ENCODE measurements at regions not wholly inside any gene's neighbourhood (a gene's known extent, or its start where the extent isn't known, plus 50 kb on each side); places are given as distances from the start of the nearest gene placed in this dataset.

DNA sequence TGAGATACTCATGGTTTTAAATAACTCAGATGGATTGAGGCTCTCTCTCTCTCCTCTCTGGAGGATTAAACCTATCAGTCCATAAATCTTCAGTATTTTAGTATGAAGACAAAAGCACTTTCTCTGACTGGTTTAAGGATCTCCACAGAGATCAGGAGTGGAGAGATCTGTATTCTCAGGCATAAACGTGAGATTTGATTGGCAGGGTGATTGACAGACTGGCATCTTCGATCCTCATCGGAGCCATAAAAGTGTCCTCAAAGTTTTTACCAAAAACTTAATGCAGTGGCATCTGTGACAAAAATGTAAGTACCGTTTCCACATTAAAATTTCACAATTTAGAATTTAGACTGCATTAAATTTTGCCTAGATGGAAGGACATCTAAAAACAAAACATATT, 870.1 kb downstream of the KCNJ2 start:
- Histone ChIP-seq H3K27me3 (no peaks in the 10 kb centered on the region), H3K9me3 (no peaks in the 10 kb centered on the region), H3K4me2 (no peak overlapping the region), H3K4me1 (no peaks in the 10 kb centered on the region), H3K27ac (no peak overlapping the region), H3K4me3 (no peak overlapping the region), H4K20me1 (no peaks in the 10 kb centered on the region), H3K36me3 (no peaks in the 10 kb centered on the region), H3K9ac (no peak overlapping the region)
- no peak for TF ChIP-seq Cebpa-rat (IDR thresholded peaks at IDR 0.05)

- no peak for TF ChIP-seq Cebpa-rat (IDR thresholded peaks at IDR 0.05)
- no peak overlapping the region for H3K9ac ChIP-seq
Measured at GRCh38 chr17:71052971-71053370, 883.6 kb downstream of the KCNJ2 start.

GRCh38 chr17:71055128-71055527, 885.8 kb downstream of the KCNJ2 start:
- Histone ChIP-seq H3K4me1 (no peaks in the 10 kb centered on the region), H3K9me3 (no peaks in the 10 kb centered on the region), H3K36me3 (no peaks in the 10 kb centered on the region), H3K4me3 (no peak overlapping the region), H3K27ac (no peak overlapping the region), H3K4me2 (no peak overlapping the region), H3K27me3 (no peaks in the 10 kb centered on the region), H3K9ac (no peak overlapping the region), H4K20me1 (no peaks in the 10 kb centered on the region)
- no peak for TF ChIP-seq Cebpa-rat (IDR thresholded peaks at IDR 0.05)

More at GRCh38 chr17:71052971-71053370, 883.6 kb downstream of the KCNJ2 start:
- Histone ChIP-seq H3K27ac (no peak overlapping the region), H3K27me3 (no peaks in the 10 kb centered on the region), H4K20me1 (no peaks in the 10 kb centered on the region), H3K36me3 (no peaks in the 10 kb centered on the region), H3K4me2 (no peak overlapping the region), H3K9me3 (no peaks in the 10 kb centered on the region), H3K4me3 (no peak overlapping the region), H3K4me1 (no peaks in the 10 kb centered on the region)

DNA sequence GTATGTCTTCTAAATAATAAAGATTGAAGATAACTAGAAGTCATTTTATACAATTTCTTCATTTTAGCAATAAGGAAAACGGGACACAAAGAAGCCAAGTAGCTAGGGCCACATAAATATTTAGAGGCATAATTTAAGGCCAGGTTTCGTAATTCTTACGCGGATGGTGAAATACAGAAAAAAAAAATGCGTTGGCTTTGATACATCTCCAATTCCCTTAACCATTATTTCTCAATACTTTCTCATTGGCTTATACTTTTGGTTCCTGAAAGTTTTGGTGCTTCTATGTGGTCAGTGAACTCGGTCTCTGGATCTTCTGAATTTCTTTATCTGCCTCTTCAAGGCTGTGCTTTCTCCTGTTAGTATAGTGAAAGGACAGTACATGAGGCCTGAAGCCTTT, 888.1 kb downstream of the KCNJ2 start:
- Histone ChIP-seq H3K9ac (no peak overlapping the region), H4K20me1 (no peaks in the 10 kb centered on the region), H3K4me1 (no peaks in the 10 kb centered on the region), H3K4me3 (no peak overlapping the region), H3K27me3 (no peaks in the 10 kb centered on the region), H3K4me2 (no peak overlapping the region), H3K27ac (no peak overlapping the region), H3K9me3 (no peaks in the 10 kb centered on the region), H3K36me3 (no peaks in the 10 kb centered on the region)
- TF ChIP-seq Cebpa-rat (IDR thresholded peaks at IDR 0.05) = no peak

DNA sequence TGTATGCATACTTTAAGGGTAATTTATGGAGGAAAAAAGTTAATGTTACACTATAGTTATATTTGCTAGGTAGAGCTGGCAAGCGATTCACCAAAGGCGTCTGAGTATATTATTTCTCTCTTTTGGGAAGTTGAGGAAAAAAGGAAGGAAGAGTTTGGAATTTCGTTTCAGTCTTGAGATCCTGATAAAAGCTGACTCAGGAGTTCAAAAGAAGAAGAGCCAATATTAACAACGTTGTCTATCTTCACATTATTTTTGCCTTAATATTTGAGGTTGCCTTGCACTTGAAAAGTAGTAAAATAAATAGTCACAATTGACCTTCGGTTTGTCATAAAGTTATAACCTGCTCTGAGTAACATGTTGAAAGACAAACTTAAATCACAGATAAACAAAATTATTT, 888.6 kb downstream of the KCNJ2 start:
- H3K4me2 ChIP-seq = no peak overlapping the region
- H3K4me1 ChIP-seq = no peaks in the 10 kb centered on the region
- no peak overlapping the region for H3K4me3 ChIP-seq
- no peaks in the 10 kb centered on the region for H3K27me3 ChIP-seq
- no peak overlapping the region for H3K27ac ChIP-seq
- H3K9ac ChIP-seq = no peak overlapping the region
- no peaks in the 10 kb centered on the region for H3K9me3 ChIP-seq
- H3K36me3 ChIP-seq = no peaks in the 10 kb centered on the region
- H4K20me1 ChIP-seq = no peaks in the 10 kb centered on the region
- no peak for TF ChIP-seq Cebpa-rat (IDR thresholded peaks at IDR 0.05)

DNA sequence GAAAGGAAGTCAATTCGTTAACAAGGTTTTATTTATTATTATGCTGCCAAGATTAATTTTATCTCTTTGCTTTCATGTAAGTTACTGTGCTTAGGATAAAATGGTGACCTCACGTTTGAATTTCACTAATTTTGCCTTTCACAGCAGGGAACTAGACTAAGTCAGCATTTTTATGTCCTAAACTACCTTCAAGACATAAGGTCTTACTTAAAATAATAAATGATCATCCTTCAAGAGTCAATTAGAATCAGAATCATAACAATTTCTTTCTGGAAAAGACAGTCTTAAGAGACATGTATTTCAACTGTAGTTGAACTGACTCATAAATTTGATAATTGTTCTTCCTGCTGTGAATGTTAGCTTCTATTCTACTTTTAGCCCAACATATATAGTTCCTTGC, 893.8 kb downstream of the KCNJ2 start:
- Histone ChIP-seq H3K9me3 (no peaks in the 10 kb centered on the region), H3K4me1 (no peaks in the 10 kb centered on the region), H4K20me1 (no peaks in the 10 kb centered on the region), H3K27me3 (no peaks in the 10 kb centered on the region), H3K27ac (no peak overlapping the region), H3K9ac (no peak overlapping the region), H3K4me2 (no peak overlapping the region), H3K4me3 (no peak overlapping the region), H3K36me3 (no peaks in the 10 kb centered on the region)
- no peak for TF ChIP-seq Cebpa-rat (IDR thresholded peaks at IDR 0.05)

- H3K4me3 ChIP-seq = no peak overlapping the region
- no peak overlapping the region for H3K4me2 ChIP-seq
- no peaks in the 10 kb centered on the region for H3K36me3 ChIP-seq
- no peak overlapping the region for H3K9ac ChIP-seq
- H3K27ac ChIP-seq = no peak overlapping the region
- no peaks in the 10 kb centered on the region for H3K27me3 ChIP-seq
- no peaks in the 10 kb centered on the region for H3K9me3 ChIP-seq
- no peaks in the 10 kb centered on the region for H3K4me1 ChIP-seq
- no peaks in the 10 kb centered on the region for H4K20me1 ChIP-seq
- no peak for TF ChIP-seq Cebpa-rat (IDR thresholded peaks at IDR 0.05)
Measured at GRCh38 chr17:71063559-71063958, 894.2 kb downstream of the KCNJ2 start.

DNA sequence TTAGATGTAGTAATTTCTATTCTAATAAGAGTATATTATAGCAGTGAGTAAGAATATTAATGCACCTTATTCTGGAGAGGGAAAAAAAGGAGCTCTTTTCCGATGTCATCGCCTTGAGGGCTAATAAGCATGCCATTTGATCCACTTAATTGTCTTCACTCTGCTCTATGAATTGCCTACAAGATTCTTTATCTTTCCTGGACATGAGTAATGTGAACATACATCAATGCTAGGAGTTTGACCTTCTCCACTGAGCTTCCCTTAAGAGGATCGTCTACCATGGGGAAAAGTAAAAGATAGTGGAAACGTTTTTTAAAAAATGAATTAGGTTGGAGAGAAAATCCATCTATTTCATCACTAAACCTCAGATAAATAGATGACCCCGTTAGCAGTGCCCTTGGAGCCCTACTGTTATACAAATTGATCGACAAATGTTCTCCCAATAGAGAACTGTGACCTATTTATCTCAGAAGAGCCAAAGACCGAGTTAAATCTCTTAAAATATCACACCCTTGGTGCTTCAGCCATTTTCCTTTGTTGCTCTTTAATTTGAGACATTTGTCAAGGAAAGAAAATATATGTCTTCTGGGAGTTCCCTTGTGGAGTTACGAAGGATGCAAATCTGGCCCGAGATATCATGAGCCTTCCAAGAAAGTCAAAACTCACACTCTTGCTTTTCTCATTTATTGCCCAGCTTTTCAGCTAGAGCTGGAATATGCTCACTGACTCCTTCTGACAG, 898.5 kb downstream of the KCNJ2 start:
- no peaks in the 10 kb centered on the region for H3K27me3 ChIP-seq
- no peaks in the 10 kb centered on the region for H4K20me1 ChIP-seq
- H3K4me3 ChIP-seq = no peak overlapping the region
- H3K9me3 ChIP-seq = no peaks in the 10 kb centered on the region
- no peak for TF ChIP-seq Cebpa-rat (IDR thresholded peaks at IDR 0.05)
- H3K27ac ChIP-seq = no peak overlapping the region
- no peaks in the 10 kb centered on the region for H3K36me3 ChIP-seq
- no peak overlapping the region for H3K9ac ChIP-seq
- no peak overlapping the region for H3K4me2 ChIP-seq
- H3K4me1 ChIP-seq = no peaks in the 10 kb centered on the region

- no peaks in the 10 kb centered on the region for H3K27me3 ChIP-seq
- no peak overlapping the region for H3K27ac ChIP-seq
- no peaks in the 10 kb centered on the region for H4K20me1 ChIP-seq
- no peak overlapping the region for H3K4me3 ChIP-seq
- H3K36me3 ChIP-seq = no peaks in the 10 kb centered on the region
- TF ChIP-seq Cebpa-rat (IDR thresholded peaks at IDR 0.05) = no peak
- no peak overlapping the region for H3K4me2 ChIP-seq
- no peaks in the 10 kb centered on the region for H3K4me1 ChIP-seq
- H3K9ac ChIP-seq = no peak overlapping the region
- H3K9me3 ChIP-seq = no peaks in the 10 kb centered on the region
Measured at GRCh38 chr17:71068408-71068750, 899.0 kb downstream of the KCNJ2 start.

DNA sequence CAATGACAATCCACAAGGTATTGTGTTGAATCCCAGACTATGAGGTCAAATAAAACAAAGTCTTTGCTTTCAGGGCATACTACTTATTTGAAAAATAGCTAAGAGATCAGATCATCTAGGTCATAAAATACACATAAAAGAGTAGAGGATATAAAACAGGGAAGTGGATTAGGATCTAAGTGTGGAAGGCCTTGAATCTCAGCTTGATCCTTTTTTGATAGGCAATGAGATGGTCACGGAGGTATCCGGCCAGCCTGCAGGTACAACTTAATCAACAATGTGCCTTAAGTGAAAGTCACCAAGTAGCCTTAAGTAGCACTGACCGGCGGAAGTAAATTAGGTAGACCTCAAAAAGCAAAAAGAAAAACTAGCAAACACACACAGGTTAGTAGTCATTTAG, 901.7 kb downstream of the KCNJ2 start:
- no peaks in the 10 kb centered on the region for H3K36me3 ChIP-seq
- H3K9me3 ChIP-seq = no peaks in the 10 kb centered on the region
- no peak overlapping the region for H3K4me2 ChIP-seq
- H4K20me1 ChIP-seq = no peaks in the 10 kb centered on the region
- H3K27me3 ChIP-seq = no peaks in the 10 kb centered on the region
- no peaks in the 10 kb centered on the region for H3K4me1 ChIP-seq
- no peak for TF ChIP-seq Cebpa-rat (IDR thresholded peaks at IDR 0.05)
- no peak overlapping the region for H3K27ac ChIP-seq
- no peak overlapping the region for H3K9ac ChIP-seq
- no peak overlapping the region for H3K4me3 ChIP-seq

DNA sequence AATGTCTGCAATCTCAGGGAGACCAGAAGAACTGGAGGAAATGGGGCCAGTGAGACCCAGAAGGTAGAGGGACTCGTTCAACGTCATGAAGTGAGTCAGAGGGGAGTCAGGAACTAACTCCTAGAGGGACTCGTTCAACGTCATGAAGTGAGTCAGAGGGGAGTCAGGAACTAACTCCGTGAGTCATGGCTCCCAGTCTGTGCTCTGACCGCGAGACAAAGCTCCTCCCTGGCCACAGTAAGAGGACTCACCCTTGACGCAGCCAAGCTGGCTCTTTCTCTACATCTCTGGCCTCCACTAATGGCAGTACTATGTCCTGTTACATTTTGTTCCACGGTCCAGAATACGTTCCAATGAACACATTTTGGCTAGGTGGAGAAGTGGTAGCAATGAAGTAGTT, 902.5 kb downstream of the KCNJ2 start:
- no peaks in the 10 kb centered on the region for H3K36me3 ChIP-seq
- no peak overlapping the region for H3K4me2 ChIP-seq
- no peaks in the 10 kb centered on the region for H3K4me1 ChIP-seq
- no peak overlapping the region for H3K27ac ChIP-seq
- H3K9me3 ChIP-seq = no peaks in the 10 kb centered on the region
- H3K27me3 ChIP-seq = no peaks in the 10 kb centered on the region
- no peaks in the 10 kb centered on the region for H4K20me1 ChIP-seq
- H3K4me3 ChIP-seq = no peak overlapping the region
- no peak for TF ChIP-seq Cebpa-rat (IDR thresholded peaks at IDR 0.05)
- no peak overlapping the region for H3K9ac ChIP-seq
